Cardiac fibroblast (primary cell): ENCODE measurements at regions not wholly inside any gene's neighbourhood (a gene's known extent, or its start where the extent isn't known, plus 50 kb on each side); places are given as distances from the start of the nearest gene placed in this dataset.
"Not testable (repeated sequence)": the region's sequence is repeated elsewhere in the genome, so short reads cannot be mapped to it uniquely, and the experiment has no call there.

ENCODE experiments used
- DNase-seq, 2 donors: peaks; one replicate each; pipeline versions ENCODE4 v3.0.0 to v3.0.0-alpha.2; 2010; ENCODE audit warnings: low read depth in 2 of 2
- H3K4me3 ChIP-seq, 2 donors: replicated peaks in 1 of 2; 1 replicate in 1 of 2; 2 replicates in 1 of 2; pipeline ENCODE4 v1.5.1; 2011; ENCODE audit warnings: low read depth in 2 of 2, low read length in 2 of 2, mild to moderate bottlenecking in 2 of 2, moderate library complexity in 1 of 2
- TF ChIP-seq, protein P1 (sequence below): IDR thresholded peaks from one replicate; pipeline ENCODE4 v1.5.1; 2011; ENCODE audit warnings: low read depth, mild to moderate bottlenecking, low read length, inconsistent platforms

DNA sequence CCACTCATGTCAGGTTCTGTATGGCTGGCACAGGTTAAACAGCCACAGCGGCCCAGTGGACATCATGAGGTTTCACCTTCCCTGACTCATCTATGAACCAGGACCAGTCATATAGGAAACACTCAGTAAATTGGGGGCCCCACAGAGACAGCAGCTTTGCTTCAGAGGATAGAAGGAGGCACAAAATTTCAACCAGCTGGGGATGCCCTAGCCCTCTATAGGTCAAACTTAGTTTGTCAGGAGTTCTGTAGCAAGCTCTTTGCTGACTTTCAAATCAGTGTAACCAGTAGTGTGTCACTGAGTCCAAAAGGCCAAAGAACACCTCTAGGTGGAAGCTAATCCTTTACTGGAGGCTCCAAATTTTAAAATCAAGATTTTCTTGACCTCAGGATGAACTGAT lies 4157.8 kb upstream of the TPTE start:
- not testable (repeated sequence) for H3K4me3 ChIP-seq, DNase-seq

DNA sequence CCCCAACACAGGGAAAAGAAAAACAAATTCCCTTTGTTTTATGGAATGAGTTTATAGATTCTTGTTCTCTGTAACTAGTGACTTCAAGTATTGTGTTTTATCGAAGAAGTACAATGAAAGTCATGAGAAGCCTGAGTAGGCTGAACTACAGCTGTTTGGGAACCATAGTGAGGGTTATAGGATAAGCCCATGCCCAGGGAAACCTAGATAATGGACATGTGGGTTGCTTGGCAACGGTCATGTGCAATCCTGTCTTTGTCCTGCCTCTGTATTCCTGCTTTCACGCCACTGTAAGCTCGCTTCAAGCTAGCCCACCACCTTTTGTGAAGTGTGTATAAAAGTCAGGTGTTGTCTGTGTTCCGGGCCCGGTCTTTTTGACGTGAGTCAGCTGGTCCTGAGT lies 4152.6 kb upstream of the TPTE start:
- peak; percentile 36 to 67 for DNase-seq
- peak overlapping the region; percentile 27 to 32 for H3K4me3 ChIP-seq

DNA sequence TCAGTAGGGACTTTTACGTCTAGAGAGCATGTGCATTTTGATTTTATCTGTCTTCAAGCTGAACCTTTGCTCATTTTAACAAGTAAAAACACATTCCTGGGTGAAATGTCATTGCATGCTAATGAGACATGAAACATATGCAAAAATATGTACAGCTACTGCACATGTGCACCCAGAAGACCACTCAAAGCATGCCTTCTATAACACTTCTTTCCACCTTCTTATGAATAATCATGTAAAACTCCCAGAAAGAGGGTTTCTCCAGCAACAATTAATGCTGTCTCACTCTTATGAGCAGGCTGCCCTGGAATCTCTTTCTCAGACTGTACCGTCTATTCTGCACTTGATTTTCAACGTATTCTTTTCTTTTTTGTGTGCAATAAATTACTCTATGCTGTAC lies 4148.1 kb upstream of the TPTE start:
- DNase-seq = peak in 1 of 2 donors; percentile 28
- H3K4me3 ChIP-seq = not testable (repeated sequence)

DNA sequence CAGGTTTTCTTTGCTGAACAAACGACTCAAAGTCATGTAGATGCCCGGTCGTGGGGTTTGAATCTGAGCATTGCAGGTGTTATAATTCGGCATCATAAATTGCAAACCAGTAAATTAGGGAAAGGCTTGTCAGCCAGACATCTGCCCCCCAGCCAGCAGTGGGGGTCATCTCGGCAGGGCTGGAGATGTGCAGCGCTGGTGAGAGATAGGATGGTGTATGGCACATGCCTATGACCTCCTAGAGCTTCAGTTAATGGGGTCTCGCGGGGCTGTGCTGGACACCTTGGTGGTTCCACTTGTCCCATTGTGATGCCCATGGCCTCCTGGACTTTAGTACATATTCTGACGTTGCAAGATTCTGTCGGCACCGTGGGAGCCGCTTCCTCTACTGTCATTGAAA lies 4147.2 kb upstream of the TPTE start:
- not testable (repeated sequence) for H3K4me3 ChIP-seq
- TF ChIP-seq, protein P1, sequence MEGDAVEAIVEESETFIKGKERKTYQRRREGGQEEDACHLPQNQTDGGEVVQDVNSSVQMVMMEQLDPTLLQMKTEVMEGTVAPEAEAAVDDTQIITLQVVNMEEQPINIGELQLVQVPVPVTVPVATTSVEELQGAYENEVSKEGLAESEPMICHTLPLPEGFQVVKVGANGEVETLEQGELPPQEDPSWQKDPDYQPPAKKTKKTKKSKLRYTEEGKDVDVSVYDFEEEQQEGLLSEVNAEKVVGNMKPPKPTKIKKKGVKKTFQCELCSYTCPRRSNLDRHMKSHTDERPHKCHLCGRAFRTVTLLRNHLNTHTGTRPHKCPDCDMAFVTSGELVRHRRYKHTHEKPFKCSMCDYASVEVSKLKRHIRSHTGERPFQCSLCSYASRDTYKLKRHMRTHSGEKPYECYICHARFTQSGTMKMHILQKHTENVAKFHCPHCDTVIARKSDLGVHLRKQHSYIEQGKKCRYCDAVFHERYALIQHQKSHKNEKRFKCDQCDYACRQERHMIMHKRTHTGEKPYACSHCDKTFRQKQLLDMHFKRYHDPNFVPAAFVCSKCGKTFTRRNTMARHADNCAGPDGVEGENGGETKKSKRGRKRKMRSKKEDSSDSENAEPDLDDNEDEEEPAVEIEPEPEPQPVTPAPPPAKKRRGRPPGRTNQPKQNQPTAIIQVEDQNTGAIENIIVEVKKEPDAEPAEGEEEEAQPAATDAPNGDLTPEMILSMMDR = peak; percentile 7
- peak; percentile 0 to 11 for DNase-seq

DNA sequence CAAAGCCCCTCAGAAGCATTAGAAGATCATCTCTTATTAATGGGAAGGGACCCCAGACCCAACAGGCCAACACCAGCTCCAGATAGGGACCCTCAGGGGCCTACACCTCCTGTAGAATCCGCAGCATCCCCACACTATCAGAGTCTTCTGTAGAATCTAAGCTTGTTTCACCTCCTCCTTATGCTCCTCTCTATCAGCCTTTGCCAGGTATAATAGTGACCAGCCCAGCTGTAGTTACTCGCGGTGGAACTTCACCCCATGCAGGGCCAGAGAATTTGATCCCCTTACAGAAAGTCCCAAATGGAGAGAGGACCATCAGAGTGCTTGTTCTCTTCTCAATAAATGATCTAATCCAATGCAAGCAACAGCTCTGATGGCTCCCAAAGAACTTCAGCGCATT lies 4146.5 kb upstream of the TPTE start:
- H3K4me3 ChIP-seq = not testable (repeated sequence)
- peak in 1 of 2 donors; percentile 0 for DNase-seq

DNA sequence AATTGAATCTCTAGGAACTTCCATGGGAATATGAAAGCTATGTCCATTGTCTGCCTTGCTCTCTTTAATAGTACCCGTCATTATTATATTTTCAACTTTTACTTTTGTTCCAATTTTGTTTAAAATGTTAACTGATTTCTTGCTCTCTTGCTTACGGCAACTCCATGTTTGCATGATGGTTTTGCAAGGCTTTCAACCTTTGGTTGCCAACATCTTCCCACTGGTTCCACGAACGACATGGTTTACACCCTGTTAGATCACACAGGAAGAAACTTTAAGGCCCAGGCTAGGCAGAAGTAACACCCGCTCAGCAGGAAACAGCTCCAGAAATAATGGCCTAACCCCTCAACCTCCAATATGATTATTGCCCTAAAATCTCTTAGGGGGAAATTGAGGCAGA lies 4145.6 kb upstream of the TPTE start:
- not testable (repeated sequence) for DNase-seq, H3K4me3 ChIP-seq

DNA sequence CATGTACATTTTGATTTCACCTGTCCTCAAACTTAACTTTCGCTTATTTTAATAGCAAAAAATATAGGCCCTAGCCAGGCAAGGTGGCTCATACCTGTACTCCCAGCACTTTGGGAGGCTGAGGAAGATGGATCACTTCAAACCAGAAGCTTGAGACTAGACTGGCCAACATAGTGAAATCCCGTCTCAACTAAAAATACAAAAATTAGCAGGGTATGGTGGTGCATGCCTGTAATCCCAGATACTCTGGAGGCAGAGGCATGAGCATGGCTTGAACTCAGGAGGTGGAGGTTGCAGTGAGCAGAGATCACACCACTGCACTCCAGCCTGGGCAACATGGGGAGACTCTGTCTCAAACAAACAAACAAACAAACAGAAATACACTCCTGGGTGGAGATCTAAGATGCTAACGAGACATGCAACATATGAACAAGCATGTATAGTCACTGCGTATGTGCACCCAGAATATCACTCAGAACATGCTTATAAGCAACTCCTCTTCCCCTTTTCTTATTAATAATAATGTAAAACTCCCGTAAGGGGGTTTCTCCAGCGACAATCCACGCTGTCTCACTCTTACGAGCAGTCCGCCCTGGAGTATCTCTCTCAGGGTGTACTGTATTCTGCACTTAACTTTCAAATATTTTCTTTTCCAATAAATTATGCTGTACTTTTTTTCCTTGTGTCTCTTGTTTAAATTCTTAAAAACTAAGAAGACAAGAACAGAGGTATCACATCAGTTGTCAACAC lies 4144.9 kb upstream of the TPTE start:
- DNase-seq, H3K4me3 ChIP-seq: not testable (repeated sequence)
